Endothelial cell of umbilical vein (primary cell): ENCODE measurements at regions not wholly inside any gene's neighbourhood (a gene's known extent, or its start where the extent isn't known, plus 50 kb on each side); places are given as distances from the start of the nearest gene placed in this dataset.

ENCODE experiments used
- BruUV-seq: library from RNA; stranded (reverse); fragments of 400-500 nt; replicated peaks from 2 replicates; lab custom pipeline; 2021; lab: Mats Ljungman, UMichigan
- CTCF ChIA-PET: fragments of 300-600, 350-600 bp; sonication (Branson Sonifier 250); formaldehyde crosslinking; loops from one replicate; lab custom pipeline; 2021; ENCODE audit warnings: antibody characterized with exemption, inconsistent platforms; lab: Charles Lee
- POLR2A ChIA-PET: fragments of 300-600, 350-600 bp; sonication (Branson Sonifier 250); formaldehyde crosslinking; loops from one replicate; lab custom pipeline; 2021; ENCODE audit warnings: antibody characterized with exemption, inconsistent platforms; lab: Charles Lee
- DNase-seq: peaks from one replicate; pipeline ENCODE4 v3.0.0-alpha.2; 2011; ENCODE audit warnings: low read depth, low spot score
- FAIRE-seq: peaks from 2 replicates; lab custom pipeline; 2011; peaks lifted over from hg19 to GRCh38; lab: Jason Lieb, UNC
- H2AFZ ChIP-seq: 2 replicates; pipeline ENCODE4 v1.6.0; 2012; ENCODE audit warnings: low read depth, low read length, control low read depth, inconsistent platforms
- H3K27ac ChIP-seq: 2 replicates; pipeline ENCODE4 v1.5.1; 2011; ENCODE audit warnings: low read depth, mild to moderate bottlenecking, control low read depth, low read length, moderate library complexity; ENCODE audit not compliant: insufficient read depth
- H3K27me3 ChIP-seq, 2 experiments: 2 replicates each; pipeline versions ENCODE4 v1.6.0 to v1.6.1; 2011; ENCODE audit warnings: low read length in 2 of 2, mixed read lengths in 1 of 2; ENCODE audit not compliant: control insufficient read depth in 2 of 2, insufficient read depth in 2 of 2
- H3K36me3 ChIP-seq, 2 experiments: 2 replicates in 1 of 2; 3 replicates in 1 of 2; pipeline ENCODE4 v1.5.1; 2011; ENCODE audit warnings: low read length in 2 of 2, mild to moderate bottlenecking in 1 of 2, moderate library complexity in 1 of 2; ENCODE audit not compliant: control insufficient read depth in 2 of 2, insufficient read depth in 2 of 2; ENCODE audit errors: extremely low read depth in 1 of 2
- H3K4me1 ChIP-seq: 3 replicates; pipeline ENCODE4 v1.5.1; 2011; ENCODE audit warnings: mild to moderate bottlenecking, low read length; ENCODE audit not compliant: control insufficient read depth, insufficient read depth; ENCODE audit errors: extremely low read depth
- H3K4me2 ChIP-seq: 2 replicates; pipeline ENCODE4 v1.6.1; 2011; ENCODE audit warnings: low read length, control low read depth, mixed read lengths; ENCODE audit not compliant: insufficient read depth
- H3K4me3 ChIP-seq, 3 experiments: fragments of 200-600 bp in 1 of 3; sonication (generic), shearing (Covaris generic) in 1 of 3; replicated peaks in 1 of 3; 2 replicates each; pipeline ENCODE4 v1.5.1; 2011 to 2016; ENCODE audit warnings: control low read depth in 3 of 3, low read length in 3 of 3, mild to moderate bottlenecking in 2 of 3, inconsistent platforms in 1 of 3, low read depth in 1 of 3, moderate library complexity in 1 of 3; ENCODE audit not compliant: insufficient read depth in 1 of 3
- H3K79me2 ChIP-seq: 2 replicates; pipeline ENCODE4 v1.6.0; 2012; ENCODE audit warnings: low read length, inconsistent platforms; ENCODE audit not compliant: control insufficient read depth, insufficient read depth
- H3K9ac ChIP-seq: replicated peaks from 2 replicates; pipeline ENCODE3; 2011; ENCODE audit warnings: low read length, control low read depth; ENCODE audit not compliant: insufficient read depth; ENCODE audit errors: extremely low read depth
- H3K9me1 ChIP-seq: replicated peaks from 3 replicates; pipeline ENCODE4 v1.6.0; 2011; ENCODE audit warnings: mild to moderate bottlenecking, low read length; ENCODE audit not compliant: control insufficient read depth, insufficient read depth; ENCODE audit errors: extremely low read depth
- H3K9me3 ChIP-seq: replicated peaks from 2 replicates; pipeline ENCODE4 v1.5.1; 2012; ENCODE audit warnings: low read length, inconsistent platforms; ENCODE audit not compliant: control insufficient read depth, insufficient read depth
- H4K20me1 ChIP-seq: replicated peaks from 2 replicates; pipeline ENCODE3; 2011; ENCODE audit warnings: mild to moderate bottlenecking, low read length; ENCODE audit not compliant: control insufficient read depth, insufficient read depth; ENCODE audit errors: extremely low read depth
- EZH2 ChIP-seq: IDR thresholded peaks from 2 replicates; pipeline ENCODE4 v1.6.1; 2012; ENCODE audit warnings: borderline replicate concordance, low read depth, mild to moderate bottlenecking, moderate library complexity, low read length, inconsistent platforms; ENCODE audit not compliant: severe bottlenecking
- FOS ChIP-seq: IDR thresholded peaks from 2 replicates; pipeline ENCODE4 v1.6.1; 2011; ENCODE audit warnings: mild to moderate bottlenecking, low read length, moderate library complexity, borderline replicate concordance; ENCODE audit not compliant: insufficient read depth
- GATA2 ChIP-seq: IDR thresholded peaks from 2 replicates; pipeline ENCODE4 v1.7.0; 2011; ENCODE audit warnings: low read depth, mild to moderate bottlenecking, moderate library complexity, mixed read lengths, low read length; ENCODE audit not compliant: insufficient read length, insufficient read depth
- JUN ChIP-seq: IDR thresholded peaks from 2 replicates; pipeline ENCODE4 v1.6.1; 2011; ENCODE audit warnings: borderline replicate concordance, low read depth; ENCODE audit not compliant: insufficient read length, insufficient read depth
- MYC ChIP-seq: IDR thresholded peaks from one replicate; pipeline ENCODE4 v1.6.1; 2011; ENCODE audit warnings: mild to moderate bottlenecking, low read depth, low read length
- POLR2A ChIP-seq: IDR thresholded peaks from 2 replicates; pipeline ENCODE4 v1.6.1; 2012; ENCODE audit warnings: low read depth, mild to moderate bottlenecking, control low read depth, low read length
- POLR2AphosphoS5 ChIP-seq: IDR thresholded peaks from 2 replicates; pipeline ENCODE4 v1.6.1; 2012; ENCODE audit warnings: low read depth, mild to moderate bottlenecking, control low read depth, low read length, moderate library complexity; ENCODE audit not compliant: insufficient read depth
- dilution Hi-C: fragments of 300-500 bp; cut with MboI; formaldehyde crosslinking; loops from one replicate; pipeline ENCODE4 v1.15.0; 2019; ENCODE audit warnings: low sequenced_read_pairs; ENCODE audit not compliant: extremely low pct_ligation_motif_present
- intact Hi-C: fragments of 100-400 bp; cut with micrococcal nuclease; formaldehyde crosslinking; loops from one replicate; pipeline ENCODE4 v1.10.0; 2022
- TF ChIP-seq, protein P1 (sequence below), 2 donors: IDR thresholded peaks; 1 replicate in 1 of 2; 2 replicates in 1 of 2; pipeline ENCODE4 v1.5.1; 2011; ENCODE audit warnings: low read length in 2 of 2, mild to moderate bottlenecking in 2 of 2, moderate library complexity in 2 of 2, control low read depth in 1 of 2, inconsistent platforms in 1 of 2, low read depth in 1 of 2; ENCODE audit not compliant: insufficient read depth in 1 of 2; ENCODE audit errors: extremely low read depth in 1 of 2
- TF ChIP-seq, protein P2 (sequence below): IDR thresholded peaks from 2 replicates; pipeline ENCODE4 v1.6.1; 2011; ENCODE audit not compliant: insufficient read depth, insufficient read length

DNA sequence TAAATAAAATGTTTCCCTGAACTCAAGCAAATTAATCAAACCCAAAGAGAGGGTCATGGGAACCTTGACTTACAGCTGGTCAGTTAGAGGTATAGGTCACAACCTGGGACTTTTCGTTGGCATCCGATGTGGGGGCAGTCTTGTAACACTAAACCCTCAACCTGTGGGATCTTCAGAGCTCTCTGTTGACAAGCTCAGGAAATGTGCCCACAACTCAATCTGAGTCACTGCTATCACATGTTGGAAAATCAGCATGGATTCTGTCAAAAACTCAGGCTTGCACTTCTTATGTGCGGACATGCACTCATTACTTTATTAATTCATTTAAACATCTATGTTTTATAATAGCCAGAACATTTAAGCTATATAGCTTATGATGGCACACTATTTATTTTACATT lies 424.6 kb upstream of the SORCS1 start:
- intact Hi-C loops (no loop called here), dilution Hi-C loops (no loop called here)
- ChIA-PET POLR2A (no interaction called here), CTCF (no interaction called here)
- Histone ChIP-seq H3K9ac (no peak overlapping the region), H3K27me3 (no peaks in the 10 kb centered on the region), H3K9me1 (no peaks in the 10 kb centered on the region), H3K79me2 (no peaks in the 10 kb centered on the region), H3K9me3 (no peaks in the 10 kb centered on the region), H2AFZ (no peak overlapping the region), H3K4me2 (no peak overlapping the region), H3K36me3 (no peaks in the 10 kb centered on the region), H4K20me1 (no peaks in the 10 kb centered on the region), H3K27ac (no peak overlapping the region), H3K4me1 (no peaks in the 10 kb centered on the region), H3K4me3 (no peak overlapping the region)
- DNase-seq (no peak), FAIRE-seq (no peak)
- BruUV-seq, result no TSS peak
- no peak for TF ChIP-seq FOS
- TF ChIP-seq EZH2, result no peak
- no peak for TF ChIP-seq POLR2A
- no peak for TF ChIP-seq JUN
- TF ChIP-seq GATA2, result no peak
- TF ChIP-seq POLR2AphosphoS5, result no peak
- TF ChIP-seq MYC, result no peak
- TF ChIP-seq, protein P1, sequence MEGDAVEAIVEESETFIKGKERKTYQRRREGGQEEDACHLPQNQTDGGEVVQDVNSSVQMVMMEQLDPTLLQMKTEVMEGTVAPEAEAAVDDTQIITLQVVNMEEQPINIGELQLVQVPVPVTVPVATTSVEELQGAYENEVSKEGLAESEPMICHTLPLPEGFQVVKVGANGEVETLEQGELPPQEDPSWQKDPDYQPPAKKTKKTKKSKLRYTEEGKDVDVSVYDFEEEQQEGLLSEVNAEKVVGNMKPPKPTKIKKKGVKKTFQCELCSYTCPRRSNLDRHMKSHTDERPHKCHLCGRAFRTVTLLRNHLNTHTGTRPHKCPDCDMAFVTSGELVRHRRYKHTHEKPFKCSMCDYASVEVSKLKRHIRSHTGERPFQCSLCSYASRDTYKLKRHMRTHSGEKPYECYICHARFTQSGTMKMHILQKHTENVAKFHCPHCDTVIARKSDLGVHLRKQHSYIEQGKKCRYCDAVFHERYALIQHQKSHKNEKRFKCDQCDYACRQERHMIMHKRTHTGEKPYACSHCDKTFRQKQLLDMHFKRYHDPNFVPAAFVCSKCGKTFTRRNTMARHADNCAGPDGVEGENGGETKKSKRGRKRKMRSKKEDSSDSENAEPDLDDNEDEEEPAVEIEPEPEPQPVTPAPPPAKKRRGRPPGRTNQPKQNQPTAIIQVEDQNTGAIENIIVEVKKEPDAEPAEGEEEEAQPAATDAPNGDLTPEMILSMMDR (IDR thresholded peaks at IDR 0.05; ENCODE audit: extremely low read depth in 1 of 2, insufficient read depth in 1 of 2, low read depth in 1 of 2, low read length in 2 of 2), result no peak
- TF ChIP-seq, protein P2, sequence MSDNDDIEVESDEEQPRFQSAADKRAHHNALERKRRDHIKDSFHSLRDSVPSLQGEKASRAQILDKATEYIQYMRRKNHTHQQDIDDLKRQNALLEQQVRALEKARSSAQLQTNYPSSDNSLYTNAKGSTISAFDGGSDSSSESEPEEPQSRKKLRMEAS, result no peak
